ENCODE measurements at regions not wholly inside any gene's neighbourhood (a gene's known extent, or its start where the extent isn't known, plus 50 kb on each side); places are given as distances from the start of the nearest gene placed in this dataset.

GRCh38 chr14:104293231-104293841 is 154.9 kb downstream of the KIF26A start:
- no peak for DNase-seq

- DNase-seq: no peak
These were observed 155.7 kb downstream of the KIF26A start for GRCh38 chr14:104293851-104294627.

DNA sequence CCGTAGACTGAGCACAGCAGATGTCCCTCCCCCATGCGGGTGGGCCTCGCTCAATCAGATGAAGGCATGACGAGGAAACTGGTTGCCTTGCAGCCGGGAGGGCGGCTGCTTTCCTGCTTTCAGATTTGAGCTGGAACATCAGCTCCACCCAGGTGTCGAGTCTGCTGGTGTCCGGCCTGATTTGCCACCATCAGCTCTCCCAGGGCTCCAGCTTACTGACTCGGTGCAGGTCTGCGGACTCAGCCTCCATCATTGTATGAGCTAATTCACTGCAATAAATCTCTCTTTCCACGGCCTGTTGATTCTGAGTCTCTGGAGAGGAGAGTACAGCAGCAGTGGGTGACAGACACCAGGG is 156.2 kb downstream of the KIF26A start:
- no peak for DNase-seq

GRCh38 chr14:104294983-104295680 is 156.7 kb downstream of the KIF26A start:
- no peak for DNase-seq

DNA sequence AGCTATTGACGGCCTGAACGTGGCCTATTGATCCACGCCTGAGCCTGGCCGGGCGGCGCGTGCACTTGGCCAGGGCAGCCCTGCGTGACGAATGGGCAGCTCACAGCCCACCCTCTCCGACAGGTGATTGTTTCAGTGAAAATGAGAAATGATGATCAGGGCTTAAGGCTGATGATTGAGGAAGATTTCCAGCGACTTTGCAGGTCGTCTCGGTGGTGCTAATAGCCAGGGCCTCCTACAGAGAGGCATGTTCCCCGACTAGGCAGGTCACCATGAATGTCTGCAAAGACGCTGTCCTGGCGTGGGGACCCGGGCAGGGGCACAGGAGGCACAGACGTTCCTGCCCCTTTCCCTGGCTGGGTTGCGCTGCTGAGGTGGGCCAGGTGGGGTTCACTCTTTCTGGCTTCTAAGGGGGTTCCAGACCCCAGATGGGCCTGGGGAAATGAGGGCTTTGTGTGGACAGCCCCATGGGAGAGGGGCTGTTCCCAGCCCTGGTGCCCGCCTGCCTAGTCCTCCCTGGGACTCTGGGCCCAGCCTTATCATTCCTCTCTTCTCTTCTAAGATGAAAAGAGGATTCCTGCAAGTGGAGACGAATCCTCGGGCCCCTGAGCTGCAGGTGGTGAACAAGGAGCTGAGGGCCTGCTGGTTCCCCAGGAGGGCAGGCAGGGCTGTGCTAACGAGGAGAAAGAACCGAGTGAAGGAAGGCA is 157.4 kb downstream of the KIF26A start:
- DNase-seq: no peak

DNA sequence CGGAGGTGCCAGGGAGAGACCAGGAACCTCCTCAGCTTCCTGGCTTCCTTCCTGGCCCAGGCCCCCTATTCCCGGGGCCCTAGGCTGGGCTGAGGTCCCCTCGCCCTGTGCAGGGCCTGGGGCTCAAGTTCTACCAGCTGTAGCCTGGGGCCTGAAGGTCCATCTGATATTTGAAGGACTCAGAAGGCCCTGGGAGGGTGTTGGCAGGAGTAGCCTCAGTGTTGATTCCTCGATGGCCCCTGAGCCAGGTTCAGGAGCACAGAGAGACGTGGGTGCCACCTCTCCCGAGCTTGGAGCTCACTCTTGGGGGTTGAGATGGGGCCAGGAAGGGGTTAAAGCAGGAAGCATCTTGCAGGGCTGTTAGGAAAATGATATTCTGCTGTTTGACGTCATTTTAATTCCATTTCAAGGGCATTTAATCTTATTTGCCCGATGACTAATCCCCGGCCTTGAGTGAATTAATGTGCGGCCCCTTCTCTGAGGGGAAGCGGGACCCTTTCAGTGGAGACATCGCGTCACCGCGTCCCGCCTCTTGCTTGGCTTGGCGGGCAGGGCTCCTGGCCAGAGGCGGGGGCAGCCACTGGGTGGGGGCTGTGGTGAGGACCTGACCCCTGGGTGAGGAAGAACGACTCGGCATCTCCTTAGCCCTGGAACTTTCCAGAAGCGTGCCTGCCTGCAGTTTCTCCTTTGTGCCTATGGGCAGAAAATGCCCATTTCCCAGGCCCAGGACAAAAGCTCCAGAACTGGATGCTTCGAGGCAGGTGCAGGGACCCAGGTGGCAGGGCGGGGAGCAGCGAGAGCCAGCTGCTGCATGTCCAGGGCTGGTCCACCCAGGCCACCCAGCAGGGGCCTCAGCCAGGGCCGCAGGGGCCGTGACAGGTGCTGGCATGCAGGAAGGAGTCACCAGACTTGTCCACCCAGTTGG is 158.3 kb downstream of the KIF26A start:
- no peak for DNase-seq

- no peak for DNase-seq
These were observed 158.9 kb downstream of the KIF26A start for GRCh38 chr14:104297313-104297704.

GRCh38 chr14:104297721-104298401 is 159.5 kb downstream of the KIF26A start:
- no peak for DNase-seq

DNA sequence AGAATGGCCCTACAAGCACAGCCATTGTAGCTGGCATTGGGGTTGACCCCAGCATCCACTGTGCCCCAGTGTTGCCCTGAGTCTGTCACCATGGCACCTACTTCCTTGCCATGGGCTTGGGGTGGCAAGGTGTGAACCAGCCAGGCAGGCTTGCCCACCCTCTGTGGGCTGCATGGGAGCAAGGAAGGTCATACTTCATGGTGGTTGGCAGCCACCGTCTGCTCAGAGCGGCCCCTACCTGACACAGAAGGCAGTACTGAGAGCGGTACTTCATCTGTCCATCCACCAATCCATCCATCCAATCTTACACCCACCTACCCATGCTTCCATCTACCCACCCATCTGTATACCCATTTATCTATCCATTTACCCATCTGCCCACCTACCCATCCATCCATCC is 160.1 kb downstream of the KIF26A start:
- no peak for DNase-seq

- DNase-seq: no peak
These were observed 161.8 kb downstream of the KIF26A start for GRCh38 chr14:104299993-104300761.

DNA sequence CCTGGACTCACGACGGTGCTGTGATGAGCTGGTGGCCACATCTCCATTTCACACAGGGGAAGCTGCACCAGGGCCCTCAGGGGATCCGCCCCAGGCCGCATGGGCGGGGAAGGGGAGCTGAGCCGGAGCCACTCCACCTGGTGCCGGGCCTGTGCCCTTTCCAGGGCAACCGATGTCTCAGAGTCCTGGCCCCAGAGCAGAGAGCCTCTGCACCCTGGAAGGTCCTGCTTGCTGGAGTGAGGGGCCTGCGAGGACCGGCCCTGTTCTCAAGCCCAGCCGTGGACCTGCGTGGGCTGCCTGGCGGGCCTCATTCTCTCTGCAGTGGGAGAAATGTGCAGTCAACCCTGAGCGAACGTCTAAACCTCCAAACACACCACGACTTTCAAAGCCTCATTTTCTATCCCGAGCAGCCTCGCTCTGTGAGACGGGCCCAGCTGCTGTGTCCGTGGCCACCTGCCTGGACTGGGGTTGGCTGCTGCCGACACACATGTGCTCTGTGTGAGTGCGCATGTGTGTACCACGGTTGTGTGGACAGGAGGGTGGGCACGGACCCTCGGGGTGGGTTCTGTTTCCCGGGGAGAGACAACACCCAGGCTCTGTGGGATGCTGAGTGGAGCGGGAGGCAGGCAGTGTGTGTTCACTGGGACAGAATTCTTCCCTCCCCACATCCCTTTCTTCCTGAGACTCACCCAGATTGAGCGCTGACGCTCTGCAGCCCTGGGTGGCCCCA is 163.5 kb downstream of the KIF26A start:
- DNase-seq: no peak

- DNase-seq: no peak
These were observed 164.5 kb downstream of the KIF26A start for GRCh38 chr14:104302794-104303405.

DNA sequence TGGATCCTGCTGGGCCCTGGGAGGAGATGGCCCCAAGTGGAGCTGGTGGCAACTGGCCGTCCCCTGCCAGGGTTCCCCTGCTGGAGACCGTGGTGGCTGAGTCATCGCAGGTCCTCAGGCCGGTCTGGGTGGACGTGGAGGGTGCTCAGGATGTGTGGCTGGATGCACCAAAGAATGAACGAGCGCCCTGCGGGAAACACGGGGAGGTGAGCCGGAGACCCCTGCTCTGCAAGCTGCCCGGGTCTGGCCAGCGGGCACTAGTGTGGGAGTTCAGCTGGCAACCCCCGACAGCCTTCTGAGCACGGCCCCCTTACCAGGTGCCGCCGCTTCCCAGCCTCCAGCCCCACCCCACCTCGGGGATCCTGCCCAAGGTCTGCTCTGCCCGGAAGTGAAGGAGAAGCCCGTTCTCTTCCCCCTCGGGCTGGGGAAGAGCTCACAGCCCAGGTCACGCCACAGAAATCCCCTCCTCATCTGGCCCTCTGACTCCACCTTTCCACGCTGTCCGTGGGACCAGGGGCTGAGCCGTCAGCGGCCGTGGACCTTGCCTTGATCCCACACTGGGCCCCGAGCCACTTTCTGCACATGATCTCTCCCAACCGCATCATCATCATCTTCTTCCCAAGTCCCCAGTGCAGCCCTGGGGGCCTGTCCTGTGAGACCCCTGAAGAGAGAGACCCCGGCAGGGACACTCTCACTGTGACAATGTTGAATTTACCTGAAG is 165.5 kb downstream of the KIF26A start:
- no peak for DNase-seq

GRCh38 chr14:104304451-104305351 is 166.3 kb downstream of the KIF26A start:
- no peak for DNase-seq

DNA sequence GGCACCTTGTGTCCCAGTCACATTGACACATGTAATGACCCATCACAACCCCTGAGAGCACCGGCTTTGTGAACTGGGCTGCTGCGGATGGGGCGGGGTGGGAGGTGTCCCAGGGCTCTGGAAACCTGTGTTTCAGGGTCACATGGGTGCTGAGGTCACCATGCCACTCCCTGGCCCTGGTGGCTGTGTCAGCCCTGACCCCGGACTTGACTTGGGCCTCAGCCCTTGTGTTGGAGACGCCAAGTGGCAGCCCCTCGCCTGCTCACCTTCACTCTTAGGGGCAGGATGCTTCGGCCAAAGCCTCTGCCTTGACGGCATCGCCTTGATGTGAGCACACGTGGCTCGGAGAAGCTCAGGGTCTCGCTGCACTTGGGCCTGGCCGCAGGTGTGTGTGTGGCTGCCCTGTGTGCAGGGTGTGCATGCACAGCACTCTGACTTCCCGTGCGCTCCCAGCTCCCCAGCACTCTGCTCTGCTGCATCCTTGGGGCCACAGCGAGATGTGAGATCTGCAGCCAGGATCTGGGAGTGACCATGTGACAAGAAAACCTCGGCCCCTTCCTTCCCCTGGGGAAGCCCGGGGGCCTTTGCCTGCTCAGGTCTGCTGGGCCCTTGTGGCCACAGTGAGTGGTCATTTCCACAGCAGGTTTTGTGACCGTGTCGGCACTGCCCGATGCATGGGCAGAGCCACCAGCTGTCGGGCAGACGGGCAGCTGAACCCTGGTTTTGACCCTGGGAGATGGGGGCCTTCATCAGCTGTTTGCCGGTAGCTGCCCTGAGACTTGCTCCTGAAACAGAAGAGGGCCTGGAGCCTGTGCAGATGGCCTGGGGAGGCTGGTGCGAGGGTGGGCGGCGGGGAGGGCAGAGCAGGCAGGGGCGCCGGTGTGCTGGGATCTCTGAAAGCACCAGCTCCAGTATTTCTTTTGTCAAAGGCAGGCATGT is 167.4 kb downstream of the KIF26A start:
- DNase-seq: no peak

- DNase-seq: no peak
These were observed 168.2 kb downstream of the KIF26A start for GRCh38 chr14:104306450-104307040.
